ENCODE measurements at regions not wholly inside any gene's neighbourhood (a gene's known extent, or its start where the extent isn't known, plus 50 kb on each side); places are given as distances from the start of the nearest gene placed in this dataset.

- Histone ChIP-seq H3K23me2 (ENCODE audit: insufficient read length, low read depth, low read length, poor library complexity, severe bottlenecking) (no peaks in the 10 kb centered on the region), H3K14ac (ENCODE audit: insufficient read depth, low read length) (no peak overlapping the region), H3K9me3 (ENCODE audit: control insufficient read depth, low read depth, low read length) (no peaks in the 10 kb centered on the region), H3K79me1 (ENCODE audit: insufficient read depth, low read depth, low read length, poor library complexity, severe bottlenecking) (no peaks in the 10 kb centered on the region), H2BK15ac (ENCODE audit: low read depth, low read length) (no peak overlapping the region), H3K9ac (ENCODE audit: extremely low read depth, insufficient read length, low read length) (no peak overlapping the region), H3T11ph (ENCODE audit: low read length) (no peak overlapping the region), H4K5ac (ENCODE audit: insufficient read length, low read depth, low read length) (no peak overlapping the region), H2BK5ac (ENCODE audit: insufficient read length, low read length) (no peak overlapping the region), H3K27me3 (ENCODE audit: insufficient read depth, low read length) (no peaks in the 10 kb centered on the region), H3K18ac (ENCODE audit: insufficient read length, low read depth, low read length) (no peak overlapping the region), H4K20me1 (ENCODE audit: control insufficient read depth, insufficient read depth, insufficient read length) (no peaks in the 10 kb centered on the region), H3K23ac (ENCODE audit: insufficient read length, low read depth, low read length) (no peak overlapping the region), H2BK12ac (ENCODE audit: insufficient read length, low read depth, low read length) (no peak overlapping the region), H3K27ac (ENCODE audit: insufficient read length, low read depth, low read length) (no peak overlapping the region), H2AFZ (ENCODE audit: low read length) (no peak overlapping the region), H3K4me1 (ENCODE audit: insufficient read depth, low read length) (no peaks in the 10 kb centered on the region), H3K4me2 (ENCODE audit: insufficient read depth, insufficient read length, low read length) (no peak overlapping the region), H2AK5ac (ENCODE audit: insufficient read length, low read length) (no peak overlapping the region), H3K56ac (ENCODE audit: insufficient read length, low read depth, low read length) (no peak overlapping the region), H4K8ac (replicated peaks; ENCODE audit: insufficient read length, low read depth, low read length) (no peak overlapping the region), H3K79me2 (ENCODE audit: insufficient read depth, low read length) (no peaks in the 10 kb centered on the region), H3K4ac (ENCODE audit: low read depth, low read length) (no peak overlapping the region), H4K91ac (ENCODE audit: insufficient read length, low read depth, low read length) (no peak overlapping the region), H2BK20ac (ENCODE audit: low read depth, low read length, poor library complexity, severe bottlenecking) (no peak overlapping the region), H2BK120ac (ENCODE audit: low read depth, low read length, poor library complexity, severe bottlenecking) (no peak overlapping the region)
- H3K36me3 Mint-ChIP-seq (ENCODE audit: insufficient read depth in 1 of 3, low read depth in 3 of 3): no peaks in the 10 kb centered on the region
- WGBS (ENCODE audit: extremely low coverage, insufficient read length, low lambda C conversion rate): no CpG with 5 or more reads among the region's 3 CpGs
- no peaks in the 10 kb centered on the region; a peak in 1 of 5 replicates for H3K9me3 Mint-ChIP-seq
- no peak for DNase-seq
- H3K4me3 Mint-ChIP-seq: no peak overlapping the region
- H3K27me3 Mint-ChIP-seq (ENCODE audit: low read depth): no peaks in the 10 kb centered on the region
- H3K4me1 Mint-ChIP-seq: peaks cover 14 to 21% of the 10 kb centered on the region in 2 experiments
- no peak overlapping the region for H3K27ac Mint-ChIP-seq
- TF ChIP-seq CTCF (conservative IDR thresholded peaks at IDR 0.05): no peak
Observed at GRCh38 chr5:110269478-110270142, 456.9 kb downstream of the TMEM232 start.

Measured in H9 (cell line).